ENCODE measurements at regions not wholly inside any gene's neighbourhood (a gene's known extent, or its start where the extent isn't known, plus 50 kb on each side); places are given as distances from the start of the nearest gene placed in this dataset.
"Not testable (repeated sequence)": the region's sequence is repeated elsewhere in the genome, so short reads cannot be mapped to it uniquely, and the experiment has no call there.

DNA sequence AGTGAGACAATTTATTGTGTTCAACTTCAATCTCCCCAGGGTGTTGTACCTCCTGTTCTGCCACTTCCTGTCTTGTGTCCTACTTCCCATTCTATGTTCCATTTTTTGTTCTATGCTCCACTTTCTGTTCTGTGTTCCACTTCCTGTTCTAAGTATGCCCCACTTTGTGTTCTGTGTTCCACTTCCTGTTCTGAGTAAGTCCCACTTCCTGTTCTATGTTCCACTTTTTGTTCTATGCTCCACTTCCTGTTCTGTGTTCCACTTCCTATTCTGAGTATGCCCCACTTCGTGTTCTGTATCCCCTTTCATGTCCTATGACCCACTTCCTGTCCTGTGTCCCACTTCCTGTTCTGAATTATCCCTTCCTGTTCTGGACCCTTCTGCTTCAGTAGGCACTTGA, 732.7 kb downstream of the TBC1D22A start:
- H3K9me3 ChIP-seq (ENCODE audit: severe bottlenecking): no peaks in the 10 kb centered on the region

DNA sequence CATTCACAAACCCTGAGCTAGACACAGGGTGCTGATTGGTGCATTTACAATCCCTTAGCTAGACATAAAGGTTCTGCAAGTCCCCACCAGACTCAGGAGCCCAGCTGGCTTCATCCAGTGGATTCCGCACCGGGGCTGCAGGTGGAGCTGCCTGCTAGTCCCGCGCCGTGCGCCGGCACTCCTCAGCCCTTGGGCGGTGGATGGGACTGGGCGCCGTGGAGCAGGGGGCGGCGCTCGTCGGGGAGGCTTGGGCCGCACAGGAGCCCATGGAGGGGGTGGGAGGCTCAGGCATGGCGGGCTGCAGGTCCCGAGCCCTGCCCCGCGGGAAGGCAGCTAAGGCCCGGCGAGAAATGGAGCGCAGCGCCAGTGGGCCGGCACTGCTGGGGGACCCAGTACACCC, 725.7 kb downstream of the TBC1D22A start:
- H3K4me3 ChIP-seq (ENCODE audit: severe bottlenecking); ATAC-seq (ENCODE audit: low read depth); H3K27me3 ChIP-seq (ENCODE audit: insufficient read depth, poor library complexity, severe bottlenecking); H3K4me1 ChIP-seq (ENCODE audit: insufficient read depth, poor library complexity, severe bottlenecking); H3K36me3 ChIP-seq (ENCODE audit: low read depth); DNase-seq (ENCODE audit: low spot score); H3K9me3 ChIP-seq (ENCODE audit: severe bottlenecking); H3K27ac ChIP-seq (ENCODE audit: poor library complexity, severe bottlenecking): not testable (repeated sequence)

More for the DNA sequence above, 732.7 kb downstream of the TBC1D22A start:
- no peaks in the 10 kb centered on the region for H3K4me1 ChIP-seq (ENCODE audit: insufficient read depth, poor library complexity, severe bottlenecking)
- H3K27me3 ChIP-seq (ENCODE audit: insufficient read depth, poor library complexity, severe bottlenecking): no peaks in the 10 kb centered on the region
- no peak overlapping the region for H3K4me3 ChIP-seq (ENCODE audit: severe bottlenecking)
- DNase-seq (ENCODE audit: low spot score) (no peak), ATAC-seq (ENCODE audit: low read depth) (no peak)
- no peak overlapping the region for H3K27ac ChIP-seq (ENCODE audit: poor library complexity, severe bottlenecking)
- TF ChIP-seq, protein P1, sequence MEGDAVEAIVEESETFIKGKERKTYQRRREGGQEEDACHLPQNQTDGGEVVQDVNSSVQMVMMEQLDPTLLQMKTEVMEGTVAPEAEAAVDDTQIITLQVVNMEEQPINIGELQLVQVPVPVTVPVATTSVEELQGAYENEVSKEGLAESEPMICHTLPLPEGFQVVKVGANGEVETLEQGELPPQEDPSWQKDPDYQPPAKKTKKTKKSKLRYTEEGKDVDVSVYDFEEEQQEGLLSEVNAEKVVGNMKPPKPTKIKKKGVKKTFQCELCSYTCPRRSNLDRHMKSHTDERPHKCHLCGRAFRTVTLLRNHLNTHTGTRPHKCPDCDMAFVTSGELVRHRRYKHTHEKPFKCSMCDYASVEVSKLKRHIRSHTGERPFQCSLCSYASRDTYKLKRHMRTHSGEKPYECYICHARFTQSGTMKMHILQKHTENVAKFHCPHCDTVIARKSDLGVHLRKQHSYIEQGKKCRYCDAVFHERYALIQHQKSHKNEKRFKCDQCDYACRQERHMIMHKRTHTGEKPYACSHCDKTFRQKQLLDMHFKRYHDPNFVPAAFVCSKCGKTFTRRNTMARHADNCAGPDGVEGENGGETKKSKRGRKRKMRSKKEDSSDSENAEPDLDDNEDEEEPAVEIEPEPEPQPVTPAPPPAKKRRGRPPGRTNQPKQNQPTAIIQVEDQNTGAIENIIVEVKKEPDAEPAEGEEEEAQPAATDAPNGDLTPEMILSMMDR (IDR thresholded peaks at IDR 0.05; ENCODE audit: poor library complexity, severe bottlenecking): no peak
- H3K36me3 ChIP-seq (ENCODE audit: low read depth): no peaks in the 10 kb centered on the region

DNA sequence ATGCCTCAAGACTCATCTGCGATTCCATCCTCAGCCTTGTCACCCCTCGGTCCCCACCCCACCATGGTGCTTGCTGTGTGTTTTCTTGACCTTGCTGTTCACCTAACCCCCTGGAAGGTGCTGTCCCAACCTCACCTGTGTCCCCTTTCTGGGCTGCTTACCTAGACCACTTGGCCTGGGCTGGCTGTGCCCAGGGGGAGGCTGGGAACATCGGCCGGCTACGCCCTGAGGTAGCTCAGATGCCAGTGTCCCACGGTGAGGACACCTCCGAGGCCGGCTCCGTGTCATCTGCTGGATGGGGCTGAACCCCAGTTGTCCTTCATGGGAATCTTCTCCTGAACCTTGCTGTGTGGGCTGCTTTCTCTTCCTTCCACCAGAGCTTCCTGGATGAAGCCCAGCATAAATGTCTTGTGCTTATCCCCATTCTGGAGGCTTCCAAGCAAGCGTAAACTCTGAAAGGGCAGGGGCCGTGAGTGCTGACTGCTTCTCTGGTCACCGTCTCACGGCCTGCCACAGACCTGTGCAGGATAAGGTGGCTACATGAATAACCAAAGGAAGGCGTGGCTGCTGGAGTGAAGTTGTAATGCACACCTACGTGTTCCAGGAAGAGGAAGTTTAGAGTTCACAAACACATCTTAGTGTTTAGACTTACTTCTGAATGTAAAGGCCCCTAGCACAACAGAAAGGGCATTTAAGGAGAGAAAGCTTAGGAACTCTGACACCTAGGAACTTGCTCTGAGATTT, 724.3 kb downstream of the TBC1D22A start:
- Histone ChIP-seq H3K27me3 (ENCODE audit: insufficient read depth, poor library complexity, severe bottlenecking) (no peaks in the 10 kb centered on the region), H3K27ac (ENCODE audit: poor library complexity, severe bottlenecking) (no peak overlapping the region), H3K4me1 (ENCODE audit: insufficient read depth, poor library complexity, severe bottlenecking) (no peaks in the 10 kb centered on the region), H3K36me3 (ENCODE audit: low read depth) (no peaks in the 10 kb centered on the region), H3K9me3 (ENCODE audit: severe bottlenecking) (no peaks in the 10 kb centered on the region), H3K4me3 (ENCODE audit: severe bottlenecking) (no peak overlapping the region)
- DNase-seq (ENCODE audit: low spot score) (no peak), ATAC-seq (ENCODE audit: low read depth) (no peak)
- TF ChIP-seq, protein P1 (IDR thresholded peaks at IDR 0.05; ENCODE audit: poor library complexity, severe bottlenecking): no peak

DNA sequence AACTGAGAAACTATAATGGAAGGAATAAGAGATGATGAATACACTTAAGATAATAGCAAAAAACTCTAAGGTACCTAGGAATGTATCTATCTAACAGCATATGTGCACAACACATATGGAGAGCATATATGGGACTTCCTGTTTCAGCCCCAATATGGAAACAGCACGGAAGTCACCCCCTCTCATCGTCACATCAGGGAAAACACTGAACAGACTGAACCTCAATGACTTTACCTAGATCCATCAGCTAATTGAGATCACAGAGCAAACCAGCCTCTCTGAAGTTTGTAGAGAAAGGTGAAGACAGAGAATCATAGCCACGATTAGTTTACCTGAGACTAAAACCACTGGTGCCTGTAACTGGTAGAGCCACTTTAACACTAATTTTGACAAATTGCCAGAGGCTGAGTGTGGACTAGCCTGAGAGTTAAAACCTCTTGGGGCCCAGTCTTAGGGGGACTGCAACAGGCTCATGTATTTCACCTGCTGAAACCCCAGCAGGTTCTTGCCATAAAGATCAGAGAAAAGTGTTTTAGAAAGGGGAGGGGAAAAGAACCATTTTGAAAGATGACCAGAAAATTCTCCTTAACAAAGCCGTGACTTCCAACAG, 722.6 kb downstream of the TBC1D22A start:
- TF ChIP-seq, protein P1 (IDR thresholded peaks at IDR 0.05; ENCODE audit: poor library complexity, severe bottlenecking): no peak
- Histone ChIP-seq H3K9me3 (ENCODE audit: severe bottlenecking) (no peaks in the 10 kb centered on the region), H3K4me3 (ENCODE audit: severe bottlenecking) (no peak overlapping the region), H3K36me3 (ENCODE audit: low read depth) (no peaks in the 10 kb centered on the region), H3K4me1 (ENCODE audit: insufficient read depth, poor library complexity, severe bottlenecking) (no peaks in the 10 kb centered on the region), H3K27me3 (ENCODE audit: insufficient read depth, poor library complexity, severe bottlenecking) (peaks cover 3% of the 10 kb centered on the region), H3K27ac (ENCODE audit: poor library complexity, severe bottlenecking) (no peak overlapping the region)
- no peak for ATAC-seq (ENCODE audit: low read depth)
- DNase-seq (ENCODE audit: low spot score): no peak

DNA sequence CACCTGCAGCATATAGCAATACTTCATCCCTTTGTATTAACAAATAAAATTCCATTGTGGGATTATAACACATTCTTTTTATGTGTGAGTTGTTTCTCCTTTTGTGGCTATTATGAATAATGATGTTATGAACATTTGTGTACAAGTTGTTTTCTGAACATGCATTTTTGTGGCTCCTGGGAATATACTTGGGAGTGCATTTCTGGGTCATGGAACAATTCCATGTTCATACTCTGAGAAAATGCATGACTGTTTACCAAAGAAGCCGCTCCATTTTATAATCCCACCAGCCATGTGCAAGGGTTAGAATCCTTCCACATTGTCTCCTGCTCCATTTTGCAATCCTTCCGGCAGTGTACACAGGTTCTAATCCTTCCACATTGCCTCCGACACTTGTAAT, 713.8 kb downstream of the TBC1D22A start:
- Histone ChIP-seq H3K4me1 (ENCODE audit: insufficient read depth, poor library complexity, severe bottlenecking) (no peaks in the 10 kb centered on the region), H3K4me3 (ENCODE audit: severe bottlenecking) (no peak overlapping the region), H3K9me3 (ENCODE audit: severe bottlenecking) (no peaks in the 10 kb centered on the region), H3K27me3 (ENCODE audit: insufficient read depth, poor library complexity, severe bottlenecking) (peaks cover 3% of the 10 kb centered on the region), H3K36me3 (ENCODE audit: low read depth) (no peaks in the 10 kb centered on the region), H3K27ac (ENCODE audit: poor library complexity, severe bottlenecking) (no peak overlapping the region)
- TF ChIP-seq, protein P1 (IDR thresholded peaks at IDR 0.05; ENCODE audit: poor library complexity, severe bottlenecking): no peak
- DNase-seq (ENCODE audit: low spot score) (no peak), ATAC-seq (ENCODE audit: low read depth) (no peak)
